LNCaP clone FGC (cell line): ENCODE measurements at regions not wholly inside any gene's neighbourhood (a gene's known extent, or its start where the extent isn't known, plus 50 kb on each side); places are given as distances from the start of the nearest gene placed in this dataset.

Experiments used
- DNase-seq: peaks from one replicate; pipeline ENCODE4 v3.0.0-alpha.2; 2011; ENCODE audit warnings: low read depth
- H3K4me3 ChIP-seq: 2 replicates; pipeline ENCODE4 v1.5.1; 2011; ENCODE audit warnings: mild to moderate bottlenecking, low read depth, low read length, control low read depth
- CTCF ChIP-seq: IDR thresholded peaks from 2 replicates; pipeline ENCODE4 v1.5.1; 2012; ENCODE audit warnings: mild to moderate bottlenecking; ENCODE audit not compliant: control insufficient read depth, insufficient read depth; ENCODE audit errors: extremely low read depth

DNA sequence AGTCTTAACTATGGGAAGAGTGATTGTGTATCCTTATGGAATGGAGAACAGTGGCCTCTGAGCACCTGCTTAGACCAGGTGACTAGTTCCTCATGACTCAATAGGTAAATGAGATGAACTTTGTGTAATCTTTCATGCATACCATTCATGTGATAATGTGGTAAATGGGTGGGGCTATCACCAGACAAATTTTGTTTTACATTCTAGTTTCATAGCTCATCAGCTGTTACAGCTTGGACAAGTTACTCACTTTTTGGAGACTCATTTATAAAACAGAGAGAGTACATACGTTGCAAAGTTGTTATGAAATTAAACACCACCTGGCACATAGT, 103.7 kb upstream of the TGFBR2 start:
- TF ChIP-seq CTCF, result no peak
- DNase-seq, result no peak
- no peak overlapping the region for H3K4me3 ChIP-seq

DNA sequence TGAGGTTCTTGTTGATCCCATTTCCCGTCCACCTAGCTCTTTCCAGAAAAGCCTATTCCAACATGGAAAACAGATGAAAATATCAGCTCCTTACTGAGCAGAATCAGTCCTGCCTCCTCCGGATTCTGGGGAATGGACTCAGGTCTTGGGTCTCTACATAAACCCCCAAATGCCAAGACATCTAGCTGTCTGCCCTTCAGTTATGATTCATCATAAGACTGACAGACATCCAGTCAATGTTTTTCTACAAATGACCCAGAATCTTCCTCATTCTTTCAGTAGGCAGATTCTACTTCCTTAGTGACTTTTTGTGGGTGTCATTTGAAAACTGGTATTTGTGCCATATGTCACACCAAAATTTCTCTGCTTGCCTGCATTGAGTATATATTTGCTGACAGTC, 103.0 kb upstream of the TGFBR2 start:
- no peak for TF ChIP-seq CTCF
- DNase-seq, result no peak
- H3K4me3 ChIP-seq, result no peak overlapping the region

- H3K4me3 ChIP-seq, result no peak overlapping the region
- DNase-seq, result no peak
- TF ChIP-seq CTCF, result no peak
Measured at GRCh38 chr3:30504939-30505338, 101.5 kb upstream of the TGFBR2 start.

GRCh38 chr3:30505866-30506520, 100.4 kb upstream of the TGFBR2 start:
- no peak for DNase-seq
- TF ChIP-seq CTCF, result no peak
- H3K4me3 ChIP-seq, result no peak overlapping the region

DNA sequence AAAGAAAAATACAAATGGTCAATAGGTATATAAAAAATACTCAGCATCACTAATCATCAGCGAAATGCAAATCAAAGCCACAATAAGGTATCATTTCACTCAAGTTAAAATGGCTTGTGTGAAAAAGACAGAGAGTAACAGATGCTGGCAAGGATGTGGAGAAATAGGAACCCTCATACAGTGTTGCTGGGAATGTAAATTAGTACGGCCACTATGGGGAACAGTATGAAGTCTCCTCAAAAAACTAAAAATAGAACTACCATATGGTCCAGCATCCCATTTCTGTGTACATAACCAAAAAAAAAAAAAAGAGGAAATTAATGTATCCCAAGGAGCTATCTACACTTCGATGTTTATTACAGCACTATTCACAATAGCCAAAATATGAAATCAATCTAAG, 98.1 kb upstream of the TGFBR2 start:
- no peak for DNase-seq
- TF ChIP-seq CTCF, result no peak
- no peak overlapping the region for H3K4me3 ChIP-seq

GRCh38 chr3:30510596-30510995, 95.8 kb upstream of the TGFBR2 start:
- TF ChIP-seq CTCF, result no peak
- H3K4me3 ChIP-seq, result no peak overlapping the region
- no peak for DNase-seq

DNA sequence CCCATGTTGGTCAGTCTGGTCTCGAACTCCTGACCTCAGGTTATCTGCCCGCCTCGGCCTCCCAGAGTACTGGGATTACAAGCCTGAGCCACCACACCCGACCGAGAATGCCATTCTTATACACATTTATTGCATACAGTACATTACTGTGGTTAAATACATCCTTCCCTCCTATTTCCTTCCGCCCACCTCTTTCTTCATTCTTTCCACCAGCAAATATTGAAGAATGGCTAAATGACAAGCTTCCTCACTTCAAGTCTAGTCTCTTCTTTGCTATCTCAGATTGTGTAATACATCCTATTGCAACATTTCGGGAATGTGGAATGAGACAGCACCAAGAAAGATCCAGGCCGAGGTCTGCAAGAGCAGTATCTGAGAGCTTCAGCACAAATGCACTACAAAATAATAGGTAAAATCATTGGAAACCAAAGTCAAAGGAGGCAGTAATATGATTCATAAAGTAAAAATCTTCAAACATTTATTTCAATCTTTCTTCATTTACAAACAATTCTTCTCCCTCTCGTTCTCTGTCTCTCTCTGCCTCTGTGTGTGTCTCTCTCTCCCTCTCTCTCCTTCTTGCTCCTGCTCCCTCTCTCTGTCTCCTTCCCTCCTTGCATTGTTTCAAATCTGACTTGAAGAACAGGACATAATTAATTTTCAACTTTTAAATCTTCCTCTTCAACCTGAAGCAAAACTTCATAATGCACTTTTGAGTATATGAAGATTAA, 94.7 kb upstream of the TGFBR2 start:
- H3K4me3 ChIP-seq, result no peak overlapping the region
- no peak for DNase-seq
- no peak for TF ChIP-seq CTCF
